ENCODE measurements at regions not wholly inside any gene's neighbourhood (a gene's known extent, or its start where the extent isn't known, plus 50 kb on each side); places are given as distances from the start of the nearest gene placed in this dataset.

DNA sequence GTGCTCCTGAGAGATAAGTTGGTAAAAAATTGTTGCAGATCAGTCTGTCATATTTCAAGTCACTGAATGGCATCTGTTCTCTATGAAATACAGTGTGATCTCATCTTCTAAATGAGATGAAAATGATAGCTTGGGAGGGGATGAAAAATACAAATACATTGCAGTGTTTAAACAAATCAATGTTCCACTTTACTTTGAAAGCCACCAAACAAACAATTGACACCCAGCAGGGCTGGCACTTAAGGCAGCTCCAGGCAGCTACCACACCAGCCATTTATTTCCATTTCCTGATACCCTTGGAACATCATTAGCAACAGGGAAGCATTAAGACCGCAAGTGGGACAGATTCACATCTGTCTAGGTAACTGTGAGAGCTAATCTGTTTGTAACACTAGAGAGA, 827.6 kb upstream of the KIF2B start:
- H3K4me2 ChIP-seq (ENCODE audit: control insufficient read depth, extremely low read depth, insufficient read depth, low read depth, low read length), result no peak overlapping the region
- TF ChIP-seq EZH2 (IDR thresholded peaks at IDR 0.05; ENCODE audit: low read length), result no peak
- TF ChIP-seq, protein P1, sequence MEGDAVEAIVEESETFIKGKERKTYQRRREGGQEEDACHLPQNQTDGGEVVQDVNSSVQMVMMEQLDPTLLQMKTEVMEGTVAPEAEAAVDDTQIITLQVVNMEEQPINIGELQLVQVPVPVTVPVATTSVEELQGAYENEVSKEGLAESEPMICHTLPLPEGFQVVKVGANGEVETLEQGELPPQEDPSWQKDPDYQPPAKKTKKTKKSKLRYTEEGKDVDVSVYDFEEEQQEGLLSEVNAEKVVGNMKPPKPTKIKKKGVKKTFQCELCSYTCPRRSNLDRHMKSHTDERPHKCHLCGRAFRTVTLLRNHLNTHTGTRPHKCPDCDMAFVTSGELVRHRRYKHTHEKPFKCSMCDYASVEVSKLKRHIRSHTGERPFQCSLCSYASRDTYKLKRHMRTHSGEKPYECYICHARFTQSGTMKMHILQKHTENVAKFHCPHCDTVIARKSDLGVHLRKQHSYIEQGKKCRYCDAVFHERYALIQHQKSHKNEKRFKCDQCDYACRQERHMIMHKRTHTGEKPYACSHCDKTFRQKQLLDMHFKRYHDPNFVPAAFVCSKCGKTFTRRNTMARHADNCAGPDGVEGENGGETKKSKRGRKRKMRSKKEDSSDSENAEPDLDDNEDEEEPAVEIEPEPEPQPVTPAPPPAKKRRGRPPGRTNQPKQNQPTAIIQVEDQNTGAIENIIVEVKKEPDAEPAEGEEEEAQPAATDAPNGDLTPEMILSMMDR (optimal IDR thresholded peaks at IDR 0.05 in 1 of 3, IDR thresholded peaks at IDR 0.05 in 1 of 3, conservative IDR thresholded peaks at IDR 0.05 in 1 of 3; ENCODE audit: extremely low read depth in 1 of 3, insufficient read depth in 2 of 3, low read length in 3 of 3), result no peak
- H3K4me3 ChIP-seq (ENCODE audit: control insufficient read depth in 2 of 3, extremely low read depth in 1 of 3, insufficient read depth in 2 of 3, low read depth in 1 of 3, low read length in 3 of 3), result no peak overlapping the region
- no peaks in the 10 kb centered on the region for H3K9me1 ChIP-seq (ENCODE audit: control insufficient read depth, extremely low read depth, insufficient read depth, low read length)
- H3K36me3 ChIP-seq (ENCODE audit: control insufficient read depth in 2 of 2, extremely low read depth in 1 of 2, insufficient read depth in 2 of 2, low read length in 2 of 2), result no peaks in the 10 kb centered on the region
- H3K4me1 ChIP-seq (ENCODE audit: control insufficient read depth, extremely low read depth, insufficient read depth, low read length), result no peaks in the 10 kb centered on the region
- no peak overlapping the region for H3K27ac ChIP-seq (ENCODE audit: control insufficient read depth, insufficient read depth, low read length)
- H3K9ac ChIP-seq (ENCODE audit: control insufficient read depth, extremely low read depth, insufficient read depth, low read length), result no peak overlapping the region
- no peaks in the 10 kb centered on the region for H3K27me3 ChIP-seq (ENCODE audit: control insufficient read depth, extremely low read depth, insufficient read depth, low read length)
- no peak for DNase-seq (ENCODE audit: low read depth, low spot score)
- no peaks in the 10 kb centered on the region for H4K20me1 ChIP-seq (ENCODE audit: control insufficient read depth, extremely low read depth, insufficient read depth, low read length)
- FAIRE-seq, result no peak
- no peak overlapping the region for H2AFZ ChIP-seq (ENCODE audit: control insufficient read depth, low read length)
- H3K79me2 ChIP-seq (ENCODE audit: control insufficient read depth, insufficient read depth, low read length), result no peaks in the 10 kb centered on the region
- H3K9me3 ChIP-seq (ENCODE audit: control insufficient read depth, low read depth, low read length), result peaks cover 2% of the 10 kb centered on the region
- dilution Hi-C loops (cut with MboI; ENCODE audit: extremely low pct_ligation_motif_present, low sequenced_read_pairs), result no loop called here

DNA sequence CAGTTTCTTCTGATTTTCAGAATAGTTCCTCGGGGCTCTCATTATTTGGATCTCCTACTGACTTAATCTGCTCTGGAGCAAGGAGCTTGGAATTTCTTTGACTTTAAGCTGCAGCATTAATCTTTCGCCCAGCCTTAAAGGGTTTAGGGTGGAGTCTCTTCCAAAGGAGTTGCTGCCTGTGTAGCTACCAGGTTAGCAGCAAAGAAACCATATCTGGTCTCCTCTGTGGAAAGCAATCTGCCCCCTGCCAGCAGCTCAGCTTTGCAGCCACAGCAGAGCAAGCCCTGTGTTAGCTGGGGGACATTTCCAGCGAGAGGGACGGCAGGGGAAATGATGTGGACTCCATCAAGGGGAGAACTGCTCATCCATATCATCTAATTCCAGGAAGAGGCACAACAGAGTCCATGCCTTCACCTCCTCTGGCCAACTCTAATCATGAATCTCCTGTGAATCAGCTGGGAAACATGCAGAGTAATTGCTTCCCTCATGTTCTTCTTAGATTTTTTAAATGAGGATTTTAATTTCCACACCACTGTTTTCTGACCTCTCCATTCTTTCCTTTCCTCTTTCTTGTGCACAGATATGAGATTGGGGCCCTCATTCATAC, 827.6 kb upstream of the CA10 start:
- DNase-seq (ENCODE audit: low read depth, low spot score) (no peak), FAIRE-seq (no peak)
- Histone ChIP-seq H3K27ac (ENCODE audit: control insufficient read depth, insufficient read depth, low read length) (no peak overlapping the region), H3K4me3 (ENCODE audit: control insufficient read depth in 2 of 3, extremely low read depth in 1 of 3, insufficient read depth in 2 of 3, low read depth in 1 of 3, low read length in 3 of 3) (no peak overlapping the region), H3K4me2 (ENCODE audit: control insufficient read depth, extremely low read depth, insufficient read depth, low read depth, low read length) (no peak overlapping the region), H3K9me3 (ENCODE audit: control insufficient read depth, low read depth, low read length) (no peaks in the 10 kb centered on the region), H3K9ac (ENCODE audit: control insufficient read depth, extremely low read depth, insufficient read depth, low read length) (no peak overlapping the region), H3K4me1 (ENCODE audit: control insufficient read depth, extremely low read depth, insufficient read depth, low read length) (no peaks in the 10 kb centered on the region), H3K9me1 (ENCODE audit: control insufficient read depth, extremely low read depth, insufficient read depth, low read length) (no peaks in the 10 kb centered on the region), H3K36me3 (ENCODE audit: control insufficient read depth in 2 of 2, extremely low read depth in 1 of 2, insufficient read depth in 2 of 2, low read length in 2 of 2) (no peaks in the 10 kb centered on the region), H2AFZ (ENCODE audit: control insufficient read depth, low read length) (no peak overlapping the region), H4K20me1 (ENCODE audit: control insufficient read depth, extremely low read depth, insufficient read depth, low read length) (no peaks in the 10 kb centered on the region), H3K79me2 (ENCODE audit: control insufficient read depth, insufficient read depth, low read length) (no peaks in the 10 kb centered on the region), H3K27me3 (ENCODE audit: control insufficient read depth, extremely low read depth, insufficient read depth, low read length) (no peaks in the 10 kb centered on the region)
- TF ChIP-seq, protein P1 (optimal IDR thresholded peaks at IDR 0.05 in 1 of 3, IDR thresholded peaks at IDR 0.05 in 1 of 3, conservative IDR thresholded peaks at IDR 0.05 in 1 of 3; ENCODE audit: extremely low read depth in 1 of 3, insufficient read depth in 2 of 3, low read length in 3 of 3), result no peak
- TF ChIP-seq EZH2 (IDR thresholded peaks at IDR 0.05; ENCODE audit: low read length), result no peak
- dilution Hi-C loops (cut with MboI; ENCODE audit: extremely low pct_ligation_motif_present, low sequenced_read_pairs), result no loop called here
